GM18498 (cell line): ENCODE measurements at regions not wholly inside any gene's neighbourhood (a gene's known extent, or its start where the extent isn't known, plus 50 kb on each side); places are given as distances from the start of the nearest gene placed in this dataset.

ENCODE experiments used
- ATAC-seq: cut with Tn5 transposase; IDR thresholded peaks from one replicate; pipeline ENCODE4 v1.9.1; 2021; ENCODE audit warnings: mild to moderate bottlenecking, moderate library complexity; ENCODE audit not compliant: unreplicated experiment

GRCh38 chr7:25850735-25851134 lies 301.3 kb upstream of the NFE2L3 start:
- ATAC-seq = no peak

- peak; percentile 70 for ATAC-seq
These were observed 300.4 kb upstream of the NFE2L3 start for GRCh38 chr7:25851332-25852210.

GRCh38 chr7:25852211-25852938 lies 299.6 kb upstream of the NFE2L3 start:
- no peak for ATAC-seq

- ATAC-seq = no peak
These were observed 299.1 kb upstream of the NFE2L3 start for GRCh38 chr7:25852939-25853271.

- no peak for ATAC-seq
These were observed 298.7 kb upstream of the NFE2L3 start for GRCh38 chr7:25853314-25853713.

GRCh38 chr7:25854059-25854458 lies 297.9 kb upstream of the NFE2L3 start:
- no peak for ATAC-seq

DNA sequence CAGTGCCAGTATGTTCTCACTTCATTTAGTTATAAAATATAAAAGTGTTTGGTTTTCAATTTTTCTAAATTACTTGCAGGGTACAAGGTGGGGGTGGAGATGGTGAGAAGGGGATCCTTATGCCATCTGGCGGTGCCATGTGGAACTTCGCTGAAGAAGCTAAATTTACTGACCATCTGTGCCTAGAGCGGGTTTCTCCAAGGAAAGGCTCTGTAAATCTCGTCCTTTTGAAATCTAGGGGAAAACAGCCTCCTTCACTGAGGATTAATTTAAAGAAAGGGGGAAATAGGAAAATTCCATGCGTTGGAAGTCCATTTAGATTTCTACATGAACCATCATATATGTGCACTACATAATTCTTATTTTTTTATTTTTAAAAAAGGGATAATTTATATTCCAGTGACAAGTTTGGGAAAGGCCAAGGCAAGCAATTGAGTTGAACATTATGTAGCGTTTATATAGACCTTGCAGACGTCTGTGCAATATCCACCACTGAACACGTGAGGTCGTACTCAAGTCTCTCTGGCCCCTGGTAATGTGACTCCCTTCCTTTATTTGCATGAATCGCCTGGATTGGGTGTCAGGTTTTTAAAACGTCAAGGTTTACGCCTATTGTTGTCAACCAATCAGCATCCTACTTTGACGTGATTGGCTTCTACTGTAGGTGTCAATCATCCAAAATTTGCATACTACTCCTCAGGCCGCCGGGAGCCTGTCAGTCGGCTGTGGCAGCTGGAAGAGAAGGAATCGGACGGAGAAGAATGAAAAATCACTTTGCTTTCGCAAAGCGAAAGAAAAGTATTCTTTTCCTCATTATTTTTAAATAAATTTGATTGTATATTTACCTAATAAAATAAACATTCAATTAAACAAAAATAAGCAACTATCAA lies 297.1 kb upstream of the NFE2L3 start:
- no peak for ATAC-seq

DNA sequence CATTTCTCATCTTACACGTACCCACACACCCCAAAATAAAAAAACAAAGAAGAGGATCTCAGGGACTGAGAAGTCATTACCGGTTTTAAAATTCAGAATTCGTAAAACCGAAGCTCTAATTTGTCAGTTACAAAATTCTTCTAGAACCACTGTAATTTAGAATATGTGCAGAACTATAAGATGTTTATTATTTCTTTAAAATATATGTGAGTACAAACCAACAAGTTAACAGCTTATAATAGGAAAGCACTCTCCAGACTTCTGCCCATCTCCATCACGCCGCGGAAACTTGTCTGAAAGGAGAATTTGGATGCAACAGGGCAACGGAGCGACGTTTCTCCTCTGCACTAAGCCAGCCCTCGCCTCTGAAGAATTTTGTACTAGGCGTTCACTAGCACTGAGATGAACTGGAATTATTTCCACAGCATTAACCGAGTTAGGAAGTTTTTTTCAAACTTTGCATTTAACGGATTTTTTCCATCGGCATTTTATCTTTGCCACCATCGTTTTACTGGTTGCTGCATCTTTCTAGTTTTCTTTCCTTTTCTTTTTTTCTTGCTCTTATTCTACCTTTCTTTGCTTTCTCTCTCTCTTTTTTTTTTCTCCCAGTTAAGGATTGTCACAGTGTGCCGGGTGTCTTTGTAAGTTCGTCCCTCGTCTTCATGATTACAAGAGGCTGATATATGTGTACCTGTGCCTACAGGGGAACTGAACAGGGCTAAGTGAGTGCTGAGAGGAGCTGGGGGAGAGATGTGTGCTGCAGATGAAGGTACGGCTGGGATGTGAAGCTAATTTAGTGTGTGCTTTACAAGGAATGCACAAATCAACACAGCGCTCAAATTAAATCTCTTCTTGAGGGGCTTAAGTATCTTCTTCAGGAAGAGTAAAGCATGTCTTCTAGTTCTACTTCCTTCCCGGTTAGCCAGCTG lies 295.9 kb upstream of the NFE2L3 start:
- ATAC-seq = no peak

- ATAC-seq = no peak
These were observed 294.5 kb upstream of the NFE2L3 start for GRCh38 chr7:25857376-25858067.

- ATAC-seq = no peak
These were observed 293.8 kb upstream of the NFE2L3 start for GRCh38 chr7:25858200-25858524.

GRCh38 chr7:25858525-25859411 lies 293.2 kb upstream of the NFE2L3 start:
- ATAC-seq = no peak

- no peak for ATAC-seq
These were observed 292.4 kb upstream of the NFE2L3 start for GRCh38 chr7:25859412-25860274.

GRCh38 chr7:25860275-25861163 lies 291.5 kb upstream of the NFE2L3 start:
- ATAC-seq = no peak

DNA sequence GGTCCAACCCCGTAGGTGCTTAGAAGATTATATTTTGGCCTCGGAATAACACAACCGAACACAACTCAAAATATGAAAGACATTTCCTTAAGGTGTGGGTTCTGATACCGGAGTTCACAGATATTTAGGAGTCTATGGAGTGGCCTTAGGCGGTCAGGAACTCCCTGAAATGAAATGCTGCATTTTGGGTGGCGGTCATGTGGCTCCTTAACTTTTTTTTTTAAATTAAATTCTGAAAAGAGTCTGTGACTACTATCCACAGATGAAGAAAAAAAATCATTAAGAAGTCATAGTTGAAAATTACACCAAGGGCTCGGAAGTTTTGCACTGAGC lies 290.9 kb upstream of the NFE2L3 start:
- ATAC-seq = no peak

GRCh38 chr7:25861601-25862260 lies 290.3 kb upstream of the NFE2L3 start:
- ATAC-seq = no peak

GRCh38 chr7:25862261-25863004 lies 289.6 kb upstream of the NFE2L3 start:
- peak; percentile 93 for ATAC-seq
